Tibial nerve (tissue), 4 donors: ENCODE measurements at regions not wholly inside any gene's neighbourhood (a gene's known extent, or its start where the extent isn't known, plus 50 kb on each side); places are given as distances from the start of the nearest gene placed in this dataset.

Experiments
- DNase-seq, 2 donors: peaks; one replicate each; pipeline ENCODE4 v3.0.0-alpha.2; 2019; ENCODE audit warnings: low spot score in 2 of 2
- H3K27ac ChIP-seq, 4 donors: fragments of 200-600 bp; sonication (generic) in 3 of 4; one replicate each; pipeline ENCODE4 v1.5.1; 2017 to 2019; ENCODE audit warnings: mild to moderate bottlenecking in 1 of 4
- H3K27me3 ChIP-seq, 2 donors: fragments of 200-600 bp; sonication (generic) in 1 of 2; one replicate each; pipeline versions ENCODE4 v1.5.1 to v1.6.0; 2017 to 2019
- H3K36me3 ChIP-seq, 3 donors: fragments of 200-600 bp; sonication (generic); one replicate each; pipeline ENCODE4 v1.5.1; 2018 to 2019
- H3K4me1 ChIP-seq, 4 donors: fragments of 200-600 bp; sonication (generic) in 3 of 4; one replicate each; pipeline ENCODE4 v1.5.1; 2017 to 2019
- H3K4me3 ChIP-seq, 4 donors: fragments of 200-600 bp; sonication (generic) in 3 of 4; one replicate each; pipeline ENCODE4 v1.5.1; 2017 to 2019; ENCODE audit warnings: mild to moderate bottlenecking in 1 of 4, moderate library complexity in 1 of 4
- H3K9me3 ChIP-seq, 4 donors: fragments of 200-600 bp; sonication (generic) in 3 of 4; one replicate each; pipeline ENCODE4 v1.5.1; 2017 to 2019
- CTCF ChIP-seq, 5 experiments: fragments of 200-600 bp in 3 of 5; fragments of 450-650 bp in 2 of 5; sonication (generic) in 3 of 5; IDR thresholded peaks; one replicate each; pipeline ENCODE4 v1.5.1; 2016 to 2019; ENCODE audit warnings: antibody characterized with exemption in 5 of 5, mild to moderate bottlenecking in 3 of 5, moderate library complexity in 2 of 5
- EP300 ChIP-seq, 2 donors: sonication (generic); formaldehyde crosslinking; IDR thresholded peaks; one replicate each; pipeline ENCODE4 v1.6.1; 2017; ENCODE audit warnings: antibody characterized with exemption in 2 of 2, mild to moderate bottlenecking in 1 of 2
- POLR2A ChIP-seq, 2 donors: fragments of 450-650 bp; IDR thresholded peaks; one replicate each; pipeline ENCODE4 v1.6.1; 2017; ENCODE audit warnings: antibody characterized with exemption in 2 of 2, mild to moderate bottlenecking in 2 of 2, moderate library complexity in 2 of 2
- WGBS, 2 donors: methylation state at CpG; one replicate each; pipeline ENCODE4 v1.1.5; 2018; 5-methylcytosine and 5-hydroxymethylcytosine counted together

- peak in 1 of 5 experiments; percentile 10 for TF ChIP-seq CTCF (IDR thresholded peaks at IDR 0.05)
- no peak for TF ChIP-seq POLR2A (IDR thresholded peaks at IDR 0.05)
- Histone ChIP-seq H3K36me3 (no peaks in the 10 kb centered on the region), H3K9me3 (no peaks in the 10 kb centered on the region), H3K27ac (peak overlapping the region; percentile 79 to 96 (median 88)), H3K4me3 (peak overlapping the region in 1 of 4 donors; percentile 2), H3K4me1 (peaks cover 0 to 70% (median 50%) of the 10 kb centered on the region in 4 donors), H3K27me3 (no peaks in the 10 kb centered on the region)
- WGBS, 2 donors, result 13 to 16% methylated on average over 2 of the region's 2 CpGs
- DNase-seq, result no peak
These were observed 196.3 kb upstream of the PLEKHG7 start for GRCh38 chr12:92506460-92506859.

GRCh38 chr12:92505254-92506231 lies 197.2 kb upstream of the PLEKHG7 start:
- DNase-seq, result peak; percentile 75 to 81
- 2 to 6% methylated on average over 12 of the region's 12 CpGs for WGBS, 2 donors
- H3K27ac ChIP-seq, result peak overlapping the region; percentile 79 to 96 (median 88)
- no peaks in the 10 kb centered on the region for H3K27me3 ChIP-seq
- H3K4me3 ChIP-seq, result peak overlapping the region in 3 of 4 donors; percentile 10 to 28 (median 20)
- TF ChIP-seq EP300 (IDR thresholded peaks at IDR 0.05), result peak; percentile 47 to 84
- no peak for TF ChIP-seq CTCF (IDR thresholded peaks at IDR 0.05)
- H3K9me3 ChIP-seq, result no peaks in the 10 kb centered on the region
- no peaks in the 10 kb centered on the region for H3K36me3 ChIP-seq
- peaks cover 0 to 70% (median 50%) of the 10 kb centered on the region in 4 donors for H3K4me1 ChIP-seq

GRCh38 chr12:92504594-92504981 lies 198.2 kb upstream of the PLEKHG7 start:
- Histone ChIP-seq H3K36me3 (no peaks in the 10 kb centered on the region), H3K9me3 (no peaks in the 10 kb centered on the region), H3K4me1 (peaks cover 0 to 70% (median 50%) of the 10 kb centered on the region in 4 donors), H3K27ac (peak overlapping the region; percentile 79 to 96 (median 88)), H3K27me3 (no peaks in the 10 kb centered on the region), H3K4me3 (no peak overlapping the region)
- TF ChIP-seq CTCF (IDR thresholded peaks at IDR 0.05) (no peak), POLR2A (IDR thresholded peaks at IDR 0.05) (no peak), EP300 (IDR thresholded peaks at IDR 0.05) (no peak)
- DNase-seq, result peak; percentile 28 to 37
- WGBS, 2 donors, result 48 to 61% methylated on average over 5 of the region's 5 CpGs

GRCh38 chr12:92503971-92504593 lies 198.7 kb upstream of the PLEKHG7 start:
- DNase-seq, result no peak
- no peak overlapping the region for H3K4me3 ChIP-seq
- peak overlapping the region; percentile 79 to 96 (median 88) for H3K27ac ChIP-seq
- no peaks in the 10 kb centered on the region for H3K27me3 ChIP-seq
- peaks cover 0 to 70% (median 50%) of the 10 kb centered on the region in 4 donors for H3K4me1 ChIP-seq
- H3K36me3 ChIP-seq, result no peaks in the 10 kb centered on the region
- 31 to 40% methylated on average over 7 of the region's 7 CpGs for WGBS, 2 donors
- H3K9me3 ChIP-seq, result no peaks in the 10 kb centered on the region
- no peak for TF ChIP-seq POLR2A (IDR thresholded peaks at IDR 0.05)
- TF ChIP-seq CTCF (IDR thresholded peaks at IDR 0.05), result no peak
- TF ChIP-seq EP300 (IDR thresholded peaks at IDR 0.05), result no peak
